ENCODE measurements at regions not wholly inside any gene's neighbourhood (a gene's known extent, or its start where the extent isn't known, plus 50 kb on each side); places are given as distances from the start of the nearest gene placed in this dataset.

DNA sequence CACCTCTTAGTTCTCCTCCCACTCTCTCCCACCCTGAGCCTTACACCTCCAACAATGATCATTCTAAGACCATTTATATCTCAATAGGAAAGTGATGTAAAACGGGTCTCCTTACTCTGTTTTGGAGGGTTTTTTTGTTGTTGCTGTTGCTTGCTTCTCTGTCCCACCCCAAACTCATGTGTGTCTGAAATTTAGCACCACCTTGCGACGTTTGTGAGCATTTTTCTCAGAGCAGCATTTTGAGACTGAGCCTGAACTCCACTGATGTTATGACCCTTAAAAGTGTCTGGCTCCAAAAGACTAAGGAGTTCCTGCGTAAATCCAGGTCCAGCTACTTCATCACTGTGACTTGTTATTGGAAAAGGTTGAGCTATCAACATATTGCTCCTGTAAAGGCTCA lies 155.0 kb downstream of the DAD1 start:
- TF ChIP-seq, protein P1, sequence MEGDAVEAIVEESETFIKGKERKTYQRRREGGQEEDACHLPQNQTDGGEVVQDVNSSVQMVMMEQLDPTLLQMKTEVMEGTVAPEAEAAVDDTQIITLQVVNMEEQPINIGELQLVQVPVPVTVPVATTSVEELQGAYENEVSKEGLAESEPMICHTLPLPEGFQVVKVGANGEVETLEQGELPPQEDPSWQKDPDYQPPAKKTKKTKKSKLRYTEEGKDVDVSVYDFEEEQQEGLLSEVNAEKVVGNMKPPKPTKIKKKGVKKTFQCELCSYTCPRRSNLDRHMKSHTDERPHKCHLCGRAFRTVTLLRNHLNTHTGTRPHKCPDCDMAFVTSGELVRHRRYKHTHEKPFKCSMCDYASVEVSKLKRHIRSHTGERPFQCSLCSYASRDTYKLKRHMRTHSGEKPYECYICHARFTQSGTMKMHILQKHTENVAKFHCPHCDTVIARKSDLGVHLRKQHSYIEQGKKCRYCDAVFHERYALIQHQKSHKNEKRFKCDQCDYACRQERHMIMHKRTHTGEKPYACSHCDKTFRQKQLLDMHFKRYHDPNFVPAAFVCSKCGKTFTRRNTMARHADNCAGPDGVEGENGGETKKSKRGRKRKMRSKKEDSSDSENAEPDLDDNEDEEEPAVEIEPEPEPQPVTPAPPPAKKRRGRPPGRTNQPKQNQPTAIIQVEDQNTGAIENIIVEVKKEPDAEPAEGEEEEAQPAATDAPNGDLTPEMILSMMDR (IDR thresholded peaks at IDR 0.05; ENCODE audit: low read depth, low read length) = peak; percentile 16; the same call in 1 of the 2 replicates
- CTCF ChIA-PET = interaction anchor here (1.3 kb wide), 1 partner anchor 115 kb away, joined by 3 read pairs; no protein-coding TSS in a partner anchor
- POLR2A ChIA-PET = no interaction called here
- Histone ChIP-seq H3K4me3 (ENCODE audit: low read depth, low read length) (no peak overlapping the region), H3K27ac (ENCODE audit: low read depth, low read length) (no peak overlapping the region), H3K27me3 (ENCODE audit: control insufficient read depth, insufficient read depth, low read length) (peaks cover 35% of the 10 kb centered on the region), H3K9me3 (ENCODE audit: control insufficient read depth, insufficient read depth, low read length) (no peaks in the 10 kb centered on the region)
- DNase-seq (ENCODE audit: low read depth, low spot score) = no peak

DNA sequence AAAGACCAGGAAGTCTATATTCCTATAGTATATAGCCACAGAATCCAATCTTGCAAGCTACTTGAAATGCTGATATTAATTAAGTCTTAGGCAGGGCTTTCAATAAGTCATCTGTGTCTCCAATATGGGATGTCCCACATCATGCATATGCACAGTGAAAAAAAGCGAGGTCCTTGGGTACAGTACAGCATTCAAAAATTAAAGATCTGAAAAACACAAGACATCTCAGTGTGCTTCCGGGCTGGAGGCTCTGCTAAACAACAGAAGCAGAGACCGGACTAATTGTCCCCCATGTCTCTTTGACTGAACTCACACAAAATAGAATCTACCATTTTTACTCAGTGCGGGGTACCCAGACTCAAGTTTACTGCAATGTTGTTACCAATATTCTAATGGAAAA lies 156.0 kb downstream of the DAD1 start:
- ChIA-PET CTCF (no interaction called here), POLR2A (no interaction called here)
- Histone ChIP-seq H3K9me3 (ENCODE audit: control insufficient read depth, insufficient read depth, low read length) (no peaks in the 10 kb centered on the region), H3K4me3 (ENCODE audit: low read depth, low read length) (no peak overlapping the region), H3K27ac (ENCODE audit: low read depth, low read length) (no peak overlapping the region), H3K27me3 (ENCODE audit: control insufficient read depth, insufficient read depth, low read length) (peaks cover 36% of the 10 kb centered on the region)
- no peak for DNase-seq (ENCODE audit: low read depth, low spot score)
- TF ChIP-seq, protein P1 (IDR thresholded peaks at IDR 0.05; ENCODE audit: low read depth, low read length) = no peak

DNA sequence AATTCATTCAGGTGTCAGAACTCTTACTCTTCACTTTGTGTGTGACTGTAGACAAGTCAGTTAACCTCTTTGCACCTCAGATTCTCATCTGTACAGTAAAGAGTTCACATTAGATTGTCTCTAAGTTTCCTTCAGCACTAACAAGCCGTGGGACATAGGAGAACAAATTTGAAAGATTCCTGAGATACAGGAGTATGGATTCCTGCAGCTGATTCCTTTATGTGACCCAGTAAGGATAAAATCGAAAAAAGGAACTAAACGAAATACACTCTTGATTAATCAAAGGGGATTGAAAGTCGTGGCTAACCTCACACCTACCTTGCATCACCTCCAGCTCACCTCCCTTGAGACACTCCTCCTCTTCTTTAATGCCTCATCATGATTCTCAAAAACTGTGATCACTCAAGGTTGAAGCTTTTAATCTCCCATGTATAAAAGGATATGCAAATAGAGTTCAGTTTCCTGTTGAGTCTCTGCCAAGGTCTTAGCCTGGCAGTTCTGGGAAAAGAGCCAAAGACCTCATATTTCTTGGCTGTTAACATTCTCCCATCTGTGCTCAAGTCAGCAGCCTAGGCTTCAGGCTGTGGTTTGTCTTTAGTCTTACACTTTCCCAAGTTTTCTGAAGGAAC lies 156.6 kb downstream of the DAD1 start:
- ChIA-PET CTCF (no interaction called here), POLR2A (no interaction called here)
- DNase-seq (ENCODE audit: low read depth, low spot score) = peak; percentile 74
- Histone ChIP-seq H3K9me3 (ENCODE audit: control insufficient read depth, insufficient read depth, low read length) (no peaks in the 10 kb centered on the region), H3K4me3 (ENCODE audit: low read depth, low read length) (no peak overlapping the region), H3K27me3 (ENCODE audit: control insufficient read depth, insufficient read depth, low read length) (peaks cover 36% of the 10 kb centered on the region), H3K27ac (ENCODE audit: low read depth, low read length) (no peak overlapping the region)
- TF ChIP-seq, protein P1 (IDR thresholded peaks at IDR 0.05; ENCODE audit: low read depth, low read length) = no peak

DNA sequence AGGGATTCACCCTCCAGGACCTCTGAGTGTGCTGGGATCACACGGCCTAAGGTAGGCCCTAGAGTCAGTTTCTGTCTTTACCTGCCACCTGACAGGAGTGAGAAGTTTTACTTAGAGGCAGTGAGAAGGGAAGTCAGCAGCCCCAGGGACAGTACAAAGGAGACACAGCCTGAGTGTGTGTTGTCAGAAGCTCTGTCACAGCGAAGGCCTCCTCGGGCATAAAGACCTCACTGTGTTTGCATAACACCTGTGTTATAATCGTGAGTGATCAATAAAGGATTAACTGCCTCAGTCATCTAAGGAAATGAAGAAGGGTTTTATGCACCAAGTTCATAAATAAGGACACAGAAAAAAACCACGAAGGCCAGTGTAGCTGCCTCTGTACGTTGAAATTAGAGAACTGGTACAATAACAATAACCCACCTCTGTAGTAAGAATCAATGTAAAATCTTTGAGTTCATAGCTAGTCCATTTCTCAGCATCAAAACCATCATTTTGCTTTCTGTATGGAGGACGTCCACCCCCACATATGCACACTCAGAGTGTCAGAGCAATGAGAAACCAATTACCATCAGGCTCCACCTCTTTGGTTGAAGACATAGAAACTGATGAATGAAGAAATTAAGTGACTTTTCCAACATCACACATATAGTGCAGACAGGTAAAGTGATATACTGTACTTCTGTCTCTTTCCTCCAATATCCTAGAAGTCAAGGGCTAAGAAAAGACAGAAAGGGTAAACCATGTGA lies 159.3 kb downstream of the DAD1 start:
- Histone ChIP-seq H3K27ac (ENCODE audit: low read depth, low read length) (no peak overlapping the region), H3K9me3 (ENCODE audit: control insufficient read depth, insufficient read depth, low read length) (no peaks in the 10 kb centered on the region), H3K4me3 (ENCODE audit: low read depth, low read length) (no peak overlapping the region), H3K27me3 (ENCODE audit: control insufficient read depth, insufficient read depth, low read length) (peaks cover 52% of the 10 kb centered on the region)
- ChIA-PET CTCF (no interaction called here), POLR2A (no interaction called here)
- no peak for DNase-seq (ENCODE audit: low read depth, low spot score)
- TF ChIP-seq, protein P1 (IDR thresholded peaks at IDR 0.05; ENCODE audit: low read depth, low read length) = no peak

DNA sequence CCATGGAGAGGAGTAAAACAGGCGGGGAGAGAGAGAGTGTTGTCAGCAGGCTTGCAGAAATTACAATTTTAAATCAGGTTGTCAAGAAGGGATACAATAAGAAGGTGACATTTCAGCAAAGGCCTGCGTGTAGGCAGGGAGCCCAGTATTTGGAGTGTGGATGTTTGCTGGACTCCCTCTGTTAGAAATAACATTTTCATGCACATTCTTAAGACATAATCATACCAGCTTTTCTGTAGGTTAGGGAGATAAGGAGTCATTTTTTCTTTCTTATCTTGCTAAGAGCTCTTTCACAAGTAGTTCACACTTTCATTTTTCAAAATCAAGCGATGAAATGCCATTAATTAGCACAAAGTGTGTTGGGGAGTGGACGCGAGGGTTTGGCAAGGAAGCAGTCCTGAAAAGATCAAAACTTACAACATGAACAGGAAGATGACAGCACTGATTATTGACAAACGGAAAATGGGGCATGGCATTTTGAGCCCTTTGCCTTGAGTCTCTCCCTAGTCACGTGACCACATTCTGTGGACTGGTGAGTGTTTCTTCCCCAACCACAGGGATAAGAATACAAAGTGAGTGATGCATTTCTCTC lies 160.2 kb downstream of the DAD1 start:
- no peak for DNase-seq (ENCODE audit: low read depth, low spot score)
- H3K27me3 ChIP-seq (ENCODE audit: control insufficient read depth, insufficient read depth, low read length) = peaks cover 49% of the 10 kb centered on the region
- no peaks in the 10 kb centered on the region for H3K9me3 ChIP-seq (ENCODE audit: control insufficient read depth, insufficient read depth, low read length)
- H3K27ac ChIP-seq (ENCODE audit: low read depth, low read length) = no peak overlapping the region
- POLR2A ChIA-PET = no interaction called here
- TF ChIP-seq, protein P1 (IDR thresholded peaks at IDR 0.05; ENCODE audit: low read depth, low read length) = no peak
- CTCF ChIA-PET = interaction anchor here (0.6 to 1.0 kb wide), 2 partner anchors 128 to 1158 kb away, joined by 3 read pairs; no protein-coding TSS in a partner anchor
- H3K4me3 ChIP-seq (ENCODE audit: low read depth, low read length) = no peak overlapping the region
